SU-DHL-6 (cell line): ENCODE measurements at regions not wholly inside any gene's neighbourhood (a gene's known extent, or its start where the extent isn't known, plus 50 kb on each side); places are given as distances from the start of the nearest gene placed in this dataset.

Source experiments
- H2AFZ ChIP-seq: fragments of 200-600 bp; sonication (generic); 2 replicates; pipeline ENCODE4 v1.6.1; 2014; ENCODE audit warnings: low read depth, mild to moderate bottlenecking, moderate library complexity, mixed read lengths, antibody characterized with exemption, low read length; ENCODE audit not compliant: severe bottlenecking
- H3F3A ChIP-seq: fragments of 200-600 bp; shearing (Covaris generic); 2 replicates; pipeline ENCODE4 v1.6.0; 2016; ENCODE audit warnings: antibody characterized with exemption, mild to moderate bottlenecking; ENCODE audit not compliant: insufficient read depth
- H3K27ac ChIP-seq: fragments of 200-600 bp; sonication (generic); 2 replicates; pipeline ENCODE4 v1.5.1; 2016; ENCODE audit warnings: low read depth, mild to moderate bottlenecking, low read length, moderate library complexity, mixed read lengths
- H3K27me3 ChIP-seq: fragments of 200-600 bp; sonication (generic), shearing (Covaris generic); 2 replicates; pipeline ENCODE4 v1.6.0; 2014; ENCODE audit warnings: mild to moderate bottlenecking, low read length
- H3K36me3 ChIP-seq: fragments of 200-600 bp; sonication (generic); 2 replicates; pipeline ENCODE4 v1.6.1; 2014; ENCODE audit warnings: mild to moderate bottlenecking, low read length, mixed read lengths
- H3K4me2 ChIP-seq: fragments of 300-600, 200-600 bp; shearing (Covaris generic), sonication (generic); 2 replicates; pipeline ENCODE4 v1.6.0; 2014; ENCODE audit warnings: low read length, low read depth, mild to moderate bottlenecking; ENCODE audit not compliant: poor library complexity, severe bottlenecking
- H3K4me3 ChIP-seq: fragments of 200-600 bp; sonication (generic); 2 replicates; pipeline ENCODE4 v1.5.1; 2014; ENCODE audit warnings: antibody characterized with exemption, low read length, mild to moderate bottlenecking, mixed read lengths; ENCODE audit not compliant: insufficient read depth, poor library complexity, severe bottlenecking
- H3K79me2 ChIP-seq: fragments of 200-600 bp; sonication (generic); 2 replicates; pipeline ENCODE4 v1.6.1; 2014; ENCODE audit warnings: mild to moderate bottlenecking, low read length, moderate library complexity; ENCODE audit not compliant: insufficient read depth
- H3K9ac ChIP-seq: fragments of 200-600 bp; sonication (generic); 2 replicates; pipeline ENCODE4 v1.7.0; 2014; ENCODE audit warnings: mild to moderate bottlenecking, low read length
- H3K9me2 ChIP-seq: fragments of 200-600 bp; sonication (generic); replicated peaks from 2 replicates; pipeline ENCODE4 v1.6.1; 2014; ENCODE audit warnings: low read length; ENCODE audit not compliant: insufficient read depth
- H3K9me3 ChIP-seq: fragments of 200-600 bp; sonication (generic); 2 replicates; pipeline ENCODE4 v1.6.1; 2014; ENCODE audit warnings: low read length, mixed read lengths; ENCODE audit not compliant: insufficient read depth
- H4K20me1 ChIP-seq: fragments of 200-600 bp; sonication (generic); 2 replicates; pipeline ENCODE4 v1.6.1; 2014; ENCODE audit warnings: low read depth, mild to moderate bottlenecking, antibody characterized with exemption, low read length, moderate library complexity, mixed read lengths
- CTCF ChIP-seq: fragments of 200-600 bp; sonication (generic); IDR thresholded peaks from one replicate; pipeline ENCODE4 v1.5.1; 2017; ENCODE audit warnings: antibody characterized with exemption, mild to moderate bottlenecking, low read length, moderate library complexity; ENCODE audit not compliant: insufficient read depth, poor library complexity, severe bottlenecking
- EZH2phosphoT487 ChIP-seq: fragments of 200-600 bp; sonication (generic), shearing (Covaris generic); conservative IDR thresholded peaks from 2 replicates; pipeline ENCODE4 v1.6.1; 2018; ENCODE audit warnings: mild to moderate bottlenecking, antibody characterized with exemption, low read length, moderate library complexity, mixed read lengths

- no peaks in the 10 kb centered on the region for H4K20me1 ChIP-seq
- H3F3A ChIP-seq: no peaks in the 10 kb centered on the region
- no peak overlapping the region for H3K4me3 ChIP-seq
- no peak overlapping the region for H3K27ac ChIP-seq
- no peaks in the 10 kb centered on the region for H3K9me2 ChIP-seq
- H2AFZ ChIP-seq: no peak overlapping the region
- H3K79me2 ChIP-seq: no peaks in the 10 kb centered on the region
- no peaks in the 10 kb centered on the region for H3K27me3 ChIP-seq
- no peaks in the 10 kb centered on the region for H3K36me3 ChIP-seq
- no peak overlapping the region for H3K4me2 ChIP-seq
- TF ChIP-seq CTCF (no peak), EZH2phosphoT487 (no peak)
- H3K9ac ChIP-seq: no peak overlapping the region
- H3K9me3 ChIP-seq: no peaks in the 10 kb centered on the region
Measured at GRCh38 chr7:155220903-155221302, 76.8 kb upstream of the INSIG1 start.

GRCh38 chr7:155221547-155221946 is 76.1 kb upstream of the INSIG1 start:
- Histone ChIP-seq H3K79me2 (no peaks in the 10 kb centered on the region), H4K20me1 (no peaks in the 10 kb centered on the region), H3K9me2 (no peaks in the 10 kb centered on the region), H3K36me3 (no peaks in the 10 kb centered on the region), H3K9me3 (no peaks in the 10 kb centered on the region), H2AFZ (no peak overlapping the region), H3K4me3 (no peak overlapping the region), H3K27ac (no peak overlapping the region), H3K4me2 (no peak overlapping the region), H3F3A (no peaks in the 10 kb centered on the region), H3K9ac (no peak overlapping the region), H3K27me3 (no peaks in the 10 kb centered on the region)
- TF ChIP-seq CTCF (no peak), EZH2phosphoT487 (no peak)

- TF ChIP-seq CTCF (no peak), EZH2phosphoT487 (no peak)
- no peak overlapping the region for H2AFZ ChIP-seq
- H3K36me3 ChIP-seq: no peaks in the 10 kb centered on the region
- H3K9me2 ChIP-seq: no peaks in the 10 kb centered on the region
- no peak overlapping the region for H3K4me2 ChIP-seq
- H4K20me1 ChIP-seq: no peaks in the 10 kb centered on the region
- H3F3A ChIP-seq: no peaks in the 10 kb centered on the region
- no peak overlapping the region for H3K27ac ChIP-seq
- H3K79me2 ChIP-seq: no peaks in the 10 kb centered on the region
- H3K27me3 ChIP-seq: no peaks in the 10 kb centered on the region
- H3K9ac ChIP-seq: no peak overlapping the region
- no peak overlapping the region for H3K4me3 ChIP-seq
- H3K9me3 ChIP-seq: no peaks in the 10 kb centered on the region
Measured at GRCh38 chr7:155222061-155222460, 75.6 kb upstream of the INSIG1 start.
